NOMO-1 treated with dmso at 0.1 percent for 144 hours (cell line): ENCODE measurements at regions not wholly inside any gene's neighbourhood (a gene's known extent, or its start where the extent isn't known, plus 50 kb on each side); places are given as distances from the start of the nearest gene placed in this dataset.
"Not testable (repeated sequence)": the region's sequence is repeated elsewhere in the genome, so short reads cannot be mapped to it uniquely, and the experiment has no call there.

Experiments used
- DNase-seq: peaks from one replicate; lab custom pipeline; 2025; ENCODE audit not compliant: unreplicated experiment; lab: John Stamatoyannopoulos, UW

GRCh38 chr13:50378509-50379044 lies 363.3 kb downstream of the KCNRG start:
- no peak for DNase-seq

GRCh38 chr13:50379584-50379983 lies 364.3 kb downstream of the KCNRG start:
- no peak for DNase-seq

- no peak for DNase-seq
These were observed 365.7 kb downstream of the KCNRG start for GRCh38 chr13:50380905-50381304.

- DNase-seq = no peak
These were observed 367.3 kb downstream of the KCNRG start for GRCh38 chr13:50382511-50382910.

GRCh38 chr13:50382951-50383350 lies 367.7 kb downstream of the KCNRG start:
- no peak for DNase-seq

GRCh38 chr13:50384724-50385123 lies 369.5 kb downstream of the KCNRG start:
- no peak for DNase-seq

- DNase-seq = no peak
These were observed 371.4 kb downstream of the KCNRG start for GRCh38 chr13:50386541-50387050.

- DNase-seq = no peak
These were observed 371.9 kb downstream of the KCNRG start for GRCh38 chr13:50387051-50387581.

GRCh38 chr13:50388481-50388880 lies 373.2 kb downstream of the KCNRG start:
- DNase-seq = no peak

- no peak for DNase-seq
These were observed 374.5 kb downstream of the KCNRG start for GRCh38 chr13:50389726-50390125.

GRCh38 chr13:50390503-50391248 lies 375.4 kb downstream of the KCNRG start:
- DNase-seq = no peak

GRCh38 chr13:50392977-50393376 lies 377.7 kb downstream of the KCNRG start:
- no peak for DNase-seq

GRCh38 chr13:50393628-50394027 lies 378.4 kb downstream of the KCNRG start:
- DNase-seq = no peak

- DNase-seq = no peak
These were observed 380.8 kb downstream of the KCNRG start for GRCh38 chr13:50396001-50396400.

GRCh38 chr13:50396618-50397017 lies 381.4 kb downstream of the KCNRG start:
- not testable (repeated sequence) for DNase-seq

- no peak for DNase-seq
These were observed 384.9 kb downstream of the KCNRG start for GRCh38 chr13:50400035-50400726.

GRCh38 chr13:50401049-50401505 lies 385.8 kb downstream of the KCNRG start:
- no peak for DNase-seq

- no peak for DNase-seq
These were observed 386.6 kb downstream of the KCNRG start for GRCh38 chr13:50401721-50402465.

- no peak for DNase-seq
These were observed 388.1 kb downstream of the KCNRG start for GRCh38 chr13:50403311-50403710.

GRCh38 chr13:50404116-50404515 lies 388.9 kb downstream of the KCNRG start:
- no peak for DNase-seq

- DNase-seq = no peak
These were observed 389.5 kb downstream of the KCNRG start for GRCh38 chr13:50404769-50405168.
